ENCODE measurements at regions not wholly inside any gene's neighbourhood (a gene's known extent, or its start where the extent isn't known, plus 50 kb on each side); places are given as distances from the start of the nearest gene placed in this dataset.
"Not testable (repeated sequence)": the region's sequence is repeated elsewhere in the genome, so short reads cannot be mapped to it uniquely, and the experiment has no call there.

- DNase-seq (ENCODE audit: low read depth), result no peak
Observed at GRCh38 chr11:15300341-15300740, 185.6 kb downstream of the INSC start.

DNA sequence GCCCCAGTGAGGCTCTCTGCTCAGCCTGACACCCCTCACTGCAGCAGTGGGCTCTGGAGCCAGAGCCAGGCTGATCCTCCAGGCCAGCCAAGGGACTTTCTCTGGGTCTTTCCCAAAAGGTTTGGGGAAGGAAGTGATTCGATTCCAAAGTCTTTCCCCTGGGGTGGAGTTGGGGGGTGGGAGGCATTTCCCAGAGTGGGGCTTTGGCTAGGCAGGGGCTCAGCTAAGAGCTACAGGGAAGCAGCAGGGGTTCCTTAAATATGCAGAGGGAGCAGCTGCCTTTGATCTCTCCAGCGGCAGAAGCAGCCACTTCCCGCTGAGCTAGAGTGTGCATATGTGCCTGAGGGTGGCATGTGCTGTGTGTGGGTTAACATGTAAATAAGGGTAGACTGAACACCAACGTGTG, 192.9 kb downstream of the INSC start:
- DNase-seq (ENCODE audit: low read depth), result no peak

DNA sequence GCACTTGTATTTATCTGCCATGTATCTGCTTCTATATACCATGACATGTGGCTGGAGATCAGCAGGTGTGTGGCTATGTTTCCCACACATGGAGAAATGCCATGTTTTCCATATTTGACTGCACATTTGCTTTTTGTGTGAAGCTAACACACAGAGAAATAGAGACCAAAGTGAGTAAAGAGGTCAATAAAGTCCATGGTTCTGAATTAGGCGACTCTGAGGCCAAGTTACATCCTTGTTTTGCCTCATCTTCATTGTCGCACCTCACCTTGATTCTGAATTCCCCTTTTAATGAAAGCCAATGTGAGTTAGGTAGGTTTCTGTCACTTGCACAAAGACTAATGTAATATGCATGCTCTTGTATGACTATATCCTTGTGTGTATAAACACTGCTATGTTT, 194.1 kb downstream of the INSC start:
- DNase-seq (ENCODE audit: low read depth), result no peak

- DNase-seq (ENCODE audit: low read depth), result peak; percentile 1
Observed at GRCh38 chr11:15309296-15309695, 194.6 kb downstream of the INSC start.

DNA sequence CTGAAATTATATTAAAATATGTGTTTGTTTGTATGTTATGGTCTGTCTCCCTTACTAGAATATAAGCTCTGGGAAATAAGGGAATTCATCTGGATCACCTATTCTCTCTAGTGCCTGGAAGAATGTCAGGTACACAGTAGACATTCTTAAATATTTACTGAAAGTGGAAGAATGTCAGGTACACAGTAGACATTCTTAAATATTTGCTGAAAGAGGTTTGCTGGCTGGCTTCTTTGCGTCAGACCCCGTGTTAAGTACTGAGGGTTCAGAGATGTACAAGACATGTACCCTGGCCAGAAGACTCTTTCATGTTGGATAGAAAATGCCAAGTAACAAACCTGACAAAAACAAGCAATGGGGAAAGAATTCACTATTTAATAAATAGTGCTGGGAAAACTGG, 199.1 kb downstream of the INSC start:
- DNase-seq (ENCODE audit: low read depth), result no peak

- no peak for DNase-seq (ENCODE audit: low read depth)
Observed at GRCh38 chr11:15318814-15319213, 204.1 kb downstream of the INSC start.

- DNase-seq (ENCODE audit: low read depth), result no peak
Observed at GRCh38 chr11:15326520-15326919, 211.8 kb downstream of the INSC start.

DNA sequence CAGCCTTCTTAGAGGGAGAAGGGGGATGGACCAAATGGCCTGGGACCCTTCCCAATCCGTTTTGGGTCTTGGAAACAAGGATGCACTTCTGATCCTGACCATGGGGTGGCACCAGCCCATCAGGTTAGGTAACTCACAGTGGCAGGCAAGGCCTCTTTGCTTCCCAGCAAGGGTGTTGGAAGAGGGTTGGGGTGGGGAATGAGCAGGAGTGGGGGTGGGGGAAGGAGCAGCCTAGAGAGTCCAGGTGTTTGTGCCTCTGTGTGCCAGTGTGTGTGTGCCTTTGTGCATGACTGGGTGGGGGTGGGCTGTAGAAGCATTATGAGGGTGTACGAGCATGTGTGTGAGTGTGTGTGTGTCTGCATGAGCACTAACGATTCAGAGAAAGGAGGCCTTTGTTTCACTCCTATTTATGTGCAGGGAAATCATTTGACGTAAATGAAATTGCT, 213.1 kb downstream of the INSC start:
- peak; percentile 5 for DNase-seq (ENCODE audit: low read depth)

DNA sequence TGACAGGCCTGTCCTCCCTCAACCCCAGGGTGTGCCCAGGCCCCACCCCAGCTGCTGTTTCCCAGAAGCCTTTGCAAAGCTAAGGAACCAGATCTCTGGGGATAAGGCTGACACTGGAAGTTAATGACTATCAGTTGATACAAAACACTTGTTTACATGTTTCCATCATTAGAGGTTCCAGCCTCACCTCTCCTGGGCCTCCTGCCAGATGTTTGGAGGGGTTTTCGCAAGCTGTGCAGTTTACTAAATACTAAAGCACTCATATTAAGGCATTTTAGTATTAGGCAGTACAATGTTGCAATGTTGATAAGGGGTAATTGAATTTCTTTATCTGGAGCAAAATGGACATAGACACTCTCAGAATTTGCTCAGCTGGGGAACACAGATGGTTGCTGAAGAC, 218.7 kb downstream of the INSC start:
- DNase-seq (ENCODE audit: low read depth), result no peak

- no peak for DNase-seq (ENCODE audit: low read depth)
Observed at GRCh38 chr11:15334766-15335165, 220.0 kb downstream of the INSC start.

GRCh38 chr11:15336021-15336420, 221.3 kb downstream of the INSC start:
- no peak for DNase-seq (ENCODE audit: low read depth)

GRCh38 chr11:15339302-15339701, 224.6 kb downstream of the INSC start:
- DNase-seq (ENCODE audit: low read depth), result no peak

DNA sequence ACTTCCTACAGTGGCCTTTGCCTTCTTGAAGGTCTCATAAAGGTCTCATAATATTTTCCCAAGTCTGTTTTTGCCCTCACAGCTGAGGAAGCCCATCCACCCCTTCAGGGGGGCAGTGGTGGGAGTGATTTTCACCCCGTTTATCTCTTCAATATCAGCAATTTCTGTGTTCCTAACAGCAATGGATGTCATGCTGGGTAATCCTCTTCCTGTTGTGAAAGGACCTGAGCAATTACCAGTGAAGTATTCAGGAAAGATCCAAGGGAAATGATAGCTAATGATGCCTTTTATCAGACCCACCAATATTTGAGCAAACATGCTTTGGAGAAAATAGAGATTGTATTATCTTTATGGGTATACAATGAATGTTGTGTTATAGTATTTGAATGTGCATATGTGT, 226.9 kb downstream of the INSC start:
- no peak for DNase-seq (ENCODE audit: low read depth)

GRCh38 chr11:15342163-15342562, 227.4 kb downstream of the INSC start:
- no peak for DNase-seq (ENCODE audit: low read depth)

DNA sequence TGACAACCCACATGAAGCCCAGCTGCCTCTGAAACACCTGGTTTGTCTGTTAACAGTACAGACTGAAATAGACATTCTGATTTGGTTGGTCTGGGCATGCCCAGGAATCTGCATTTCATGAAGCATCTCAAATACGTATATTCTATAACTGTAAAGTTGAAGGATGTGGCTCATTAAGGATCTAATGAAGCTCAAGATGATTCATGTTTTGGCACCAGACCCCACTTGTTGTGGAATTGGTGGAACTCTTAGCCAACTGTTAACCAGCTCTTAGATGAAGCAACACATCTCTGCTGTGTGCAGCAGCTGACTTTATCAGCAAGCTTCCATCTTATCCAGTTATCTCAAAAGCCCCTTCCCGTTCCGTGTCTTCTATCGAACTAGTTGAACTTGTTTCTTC, 232.2 kb downstream of the INSC start:
- no peak for DNase-seq (ENCODE audit: low read depth)

- DNase-seq (ENCODE audit: low read depth), result no peak
Observed at GRCh38 chr11:15347969-15348734, 233.4 kb downstream of the INSC start.

GRCh38 chr11:15349413-15349812, 234.7 kb downstream of the INSC start:
- no peak for DNase-seq (ENCODE audit: low read depth)

DNA sequence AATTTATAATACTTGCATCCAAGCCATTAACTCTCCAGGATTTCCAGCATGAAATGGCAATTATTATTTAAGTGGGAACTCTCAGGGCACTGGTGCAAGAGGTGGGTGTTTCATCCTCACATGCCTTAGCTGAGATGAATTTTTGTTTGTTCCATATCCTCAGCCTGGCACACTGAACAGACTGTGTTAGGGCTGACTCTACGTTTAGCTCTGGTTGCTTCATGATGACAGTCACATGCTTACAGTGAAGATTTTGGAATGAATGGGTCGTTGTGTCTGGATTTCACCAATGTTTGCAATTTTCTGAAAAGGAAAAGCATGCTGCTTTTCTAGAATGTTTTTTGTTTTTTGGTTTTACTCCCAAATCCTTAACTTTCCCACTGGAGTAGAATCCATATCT, 246.6 kb downstream of the INSC start:
- no peak for DNase-seq (ENCODE audit: low read depth)

- not testable (repeated sequence) for DNase-seq (ENCODE audit: low read depth)
Observed at GRCh38 chr11:15365286-15365685, 250.6 kb downstream of the INSC start.

DNA sequence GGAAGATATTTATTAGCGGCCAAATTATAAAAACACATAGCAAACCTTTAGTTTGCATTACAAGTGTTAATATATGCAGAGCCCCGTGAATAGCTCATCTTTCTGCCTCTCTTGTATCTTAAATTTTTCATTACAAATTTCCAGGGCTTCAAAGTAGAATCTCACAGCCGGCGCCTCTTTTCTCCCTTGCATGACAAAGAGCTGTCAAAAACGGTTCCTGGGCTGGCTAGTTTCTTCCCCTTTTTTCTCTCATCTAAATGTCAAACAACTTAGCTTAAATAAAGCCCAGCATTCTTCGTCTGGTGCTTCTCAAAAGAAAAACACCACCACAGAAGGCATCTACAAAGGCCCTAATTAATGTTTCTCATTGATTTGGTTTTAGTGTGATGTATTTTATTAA, 253.0 kb downstream of the INSC start:
- DNase-seq (ENCODE audit: low read depth), result no peak

DNA sequence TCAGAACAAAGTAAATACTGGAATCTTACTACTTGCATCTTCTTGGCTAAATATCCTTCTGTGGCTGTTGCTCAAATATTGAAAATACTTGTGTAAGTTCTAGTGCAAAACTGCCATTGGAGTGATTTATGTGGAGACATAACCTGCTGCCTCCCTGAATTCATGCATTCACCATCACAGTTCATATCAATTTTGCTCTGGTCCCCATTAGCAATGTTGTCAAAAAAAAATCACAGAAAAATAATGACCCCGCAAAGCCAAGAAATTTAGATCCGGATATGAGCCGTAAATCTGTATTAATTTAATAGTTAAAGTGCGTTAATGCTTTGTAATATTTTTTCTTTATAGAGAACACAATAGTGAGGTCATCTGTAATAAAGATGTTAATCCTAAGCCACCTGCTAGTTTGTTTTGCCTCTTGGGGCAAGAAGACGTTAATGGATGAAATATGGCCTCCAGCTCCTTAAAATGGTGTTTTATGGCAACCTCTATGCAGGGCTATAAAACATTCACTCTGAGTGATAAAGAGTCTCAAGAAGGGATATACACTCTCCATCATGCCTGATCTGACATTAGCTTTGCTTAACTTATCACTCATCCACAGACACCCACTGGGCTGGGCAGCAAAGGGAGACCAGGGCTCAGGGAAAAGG, 255.9 kb downstream of the INSC start:
- no peak for DNase-seq (ENCODE audit: low read depth)

DNA sequence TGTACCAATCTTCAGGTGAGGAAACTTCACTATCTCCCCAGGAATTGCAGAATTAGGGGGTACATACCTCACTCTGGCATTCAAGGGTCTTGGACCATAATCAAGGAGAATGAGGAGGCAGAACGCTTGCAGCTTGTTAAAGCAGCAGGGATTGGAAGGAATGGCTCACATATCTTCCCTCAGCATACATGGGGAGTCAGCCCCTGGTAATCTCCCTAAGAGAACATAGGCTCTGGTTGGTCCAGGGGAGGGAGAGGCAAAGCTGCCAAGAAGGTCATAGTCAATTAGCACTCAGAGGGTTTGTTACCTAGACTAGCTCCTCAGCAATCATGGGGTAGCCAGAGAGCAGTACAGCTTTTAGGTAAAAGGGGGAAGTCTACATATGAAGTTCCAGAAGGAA, 256.8 kb downstream of the INSC start:
- DNase-seq (ENCODE audit: low read depth), result no peak

- no peak for DNase-seq (ENCODE audit: low read depth)
Observed at GRCh38 chr11:15374418-15374817, 259.7 kb downstream of the INSC start.
